ENCODE measurements at regions not wholly inside any gene's neighbourhood (a gene's known extent, or its start where the extent isn't known, plus 50 kb on each side); places are given as distances from the start of the nearest gene placed in this dataset.
A peak's percentile ranks its signal among the peaks of the same experiment; 100 is the strongest.
"Not testable (repeated sequence)": the region's sequence is repeated elsewhere in the genome, so short reads cannot be mapped to it uniquely, and the experiment has no call there.

GRCh38 chr3:75440986-75441385 lies 223.1 kb upstream of the FRG2C start:
- ATAC-seq; H3K9me3 Mint-ChIP-seq; H3K36me3 Mint-ChIP-seq; H3K4me3 Mint-ChIP-seq; DNase-seq (ENCODE audit: low spot score in 2 of 2); H3K4me1 Mint-ChIP-seq; H3K27ac Mint-ChIP-seq: not testable (repeated sequence)

DNA sequence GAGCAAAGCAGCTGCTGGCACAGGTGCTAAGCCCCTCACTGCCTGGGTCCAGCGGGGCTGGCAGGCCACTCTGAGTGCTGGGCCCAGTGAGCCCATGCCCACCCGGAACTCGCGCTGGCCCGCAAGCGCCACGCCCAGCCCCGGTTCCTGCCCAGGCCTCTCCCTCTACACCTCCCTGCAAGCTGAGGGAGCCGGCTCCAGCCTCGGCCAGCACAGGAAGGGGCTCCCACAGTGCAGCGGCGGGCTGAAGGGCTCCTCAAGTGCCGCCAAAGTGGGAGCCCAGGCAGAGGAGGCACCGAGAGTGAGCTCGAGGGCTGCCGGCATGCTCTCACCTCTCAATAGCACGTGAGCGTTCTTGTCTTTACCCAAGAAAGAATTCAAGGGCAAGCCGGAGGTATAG lies 219.5 kb upstream of the FRG2C start:
- H3K4me3 Mint-ChIP-seq: not testable (repeated sequence)

GRCh38 chr3:75445234-75445633 lies 218.9 kb upstream of the FRG2C start:
- H3K9me3 Mint-ChIP-seq; H3K4me1 Mint-ChIP-seq; H3K27ac Mint-ChIP-seq; ATAC-seq; DNase-seq (ENCODE audit: low spot score in 2 of 2); H3K36me3 Mint-ChIP-seq; H3K4me3 Mint-ChIP-seq: not testable (repeated sequence)

More for the DNA sequence above, 219.5 kb upstream of the FRG2C start:
- not testable (repeated sequence) for ATAC-seq; H3K36me3 Mint-ChIP-seq; DNase-seq (ENCODE audit: low spot score in 2 of 2); H3K4me1 Mint-ChIP-seq; H3K27ac Mint-ChIP-seq; H3K9me3 Mint-ChIP-seq

DNA sequence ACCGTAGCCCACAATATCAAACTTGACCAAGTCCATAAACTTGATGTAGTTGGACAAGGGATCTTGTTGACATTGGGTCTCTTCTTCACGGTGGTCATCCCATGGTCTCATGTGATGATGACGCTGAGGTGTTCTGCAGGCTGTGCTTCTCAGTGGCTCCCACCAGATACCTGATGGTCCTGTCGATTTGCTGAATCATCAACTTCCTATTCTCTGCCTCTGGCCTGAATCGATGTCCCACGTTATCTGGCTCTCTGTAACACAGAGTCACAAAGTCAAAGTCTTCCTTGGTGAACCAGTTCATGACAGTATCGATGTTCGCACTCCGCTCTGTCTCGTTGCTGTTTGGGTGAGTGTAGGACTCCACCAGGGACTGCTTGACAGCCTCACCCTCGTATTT lies 217.2 kb upstream of the FRG2C start:
- not testable (repeated sequence) for DNase-seq (ENCODE audit: low spot score in 2 of 2); H3K9me3 Mint-ChIP-seq; H3K27ac Mint-ChIP-seq; ATAC-seq; H3K36me3 Mint-ChIP-seq; H3K4me3 Mint-ChIP-seq; H3K4me1 Mint-ChIP-seq

GRCh38 chr3:75453328-75453727 lies 210.8 kb upstream of the FRG2C start:
- not testable (repeated sequence) for H3K4me3 Mint-ChIP-seq; DNase-seq (ENCODE audit: low spot score in 2 of 2); H3K9me3 Mint-ChIP-seq; H3K27ac Mint-ChIP-seq; H3K36me3 Mint-ChIP-seq; H3K4me1 Mint-ChIP-seq; ATAC-seq

DNA sequence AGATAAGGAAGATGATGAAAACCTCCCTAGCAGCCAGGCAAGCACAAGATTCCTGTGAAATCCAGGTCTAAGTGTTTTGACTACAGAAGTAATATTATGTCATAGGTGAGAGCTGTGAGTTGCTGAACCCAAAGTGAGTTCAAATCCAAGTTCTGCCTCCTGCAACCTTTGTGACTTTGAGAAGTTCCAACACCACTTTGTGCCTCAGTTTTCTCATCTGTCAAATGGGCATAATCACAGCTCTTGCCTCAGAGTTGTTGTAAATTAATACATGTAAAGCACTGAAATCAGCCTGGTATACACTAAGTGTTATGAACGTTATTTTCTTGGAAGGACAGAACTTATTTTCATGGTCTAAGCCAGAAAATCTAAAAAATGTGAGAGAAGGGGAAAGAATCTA lies 210.3 kb upstream of the FRG2C start:
- not testable (repeated sequence) for ATAC-seq; H3K36me3 Mint-ChIP-seq; H3K4me1 Mint-ChIP-seq; H3K27ac Mint-ChIP-seq; H3K4me3 Mint-ChIP-seq; H3K9me3 Mint-ChIP-seq; DNase-seq (ENCODE audit: low spot score in 2 of 2)

GRCh38 chr3:75474530-75474929 lies 189.6 kb upstream of the FRG2C start:
- ATAC-seq; H3K4me3 Mint-ChIP-seq; H3K9me3 Mint-ChIP-seq; H3K4me1 Mint-ChIP-seq; H3K36me3 Mint-ChIP-seq; DNase-seq (ENCODE audit: low spot score in 2 of 2): not testable (repeated sequence)
- peak overlapping the region; percentile 60 for H3K27ac Mint-ChIP-seq

GRCh38 chr3:75496600-75496999 lies 167.5 kb upstream of the FRG2C start:
- ATAC-seq, H3K36me3 Mint-ChIP-seq: not testable (repeated sequence)
- H3K9me3 Mint-ChIP-seq: peaks cover 15% of the 10 kb centered on the region

DNA sequence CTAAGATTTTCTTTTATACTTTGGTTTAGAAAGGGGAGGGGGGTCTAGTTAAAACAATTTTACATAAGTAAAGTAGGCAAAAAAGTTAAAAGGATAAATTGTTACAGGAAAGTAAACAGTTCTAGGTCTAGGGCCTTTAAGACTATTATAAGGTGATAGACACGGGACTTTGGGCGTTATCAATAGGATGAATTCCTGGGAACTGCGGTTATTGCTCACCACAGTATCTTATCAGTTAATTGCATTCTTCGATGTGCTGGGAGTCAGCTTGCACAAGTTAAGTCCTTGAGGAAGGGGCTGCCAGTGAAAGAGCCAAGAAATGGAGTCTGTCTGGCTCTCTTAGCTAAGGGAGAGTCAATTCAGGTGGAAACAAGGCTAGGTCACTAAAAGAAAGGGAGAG lies 163.8 kb upstream of the FRG2C start:
- not testable (repeated sequence) for H3K4me3 Mint-ChIP-seq; H3K27ac Mint-ChIP-seq; H3K36me3 Mint-ChIP-seq; H3K4me1 Mint-ChIP-seq; ATAC-seq; DNase-seq (ENCODE audit: low spot score in 2 of 2)
- peaks cover 16% of the 10 kb centered on the region for H3K9me3 Mint-ChIP-seq

More at GRCh38 chr3:75496600-75496999, 167.5 kb upstream of the FRG2C start:
- H3K27ac Mint-ChIP-seq; DNase-seq (ENCODE audit: low spot score in 2 of 2); H3K4me3 Mint-ChIP-seq; H3K4me1 Mint-ChIP-seq: not testable (repeated sequence)

DNA sequence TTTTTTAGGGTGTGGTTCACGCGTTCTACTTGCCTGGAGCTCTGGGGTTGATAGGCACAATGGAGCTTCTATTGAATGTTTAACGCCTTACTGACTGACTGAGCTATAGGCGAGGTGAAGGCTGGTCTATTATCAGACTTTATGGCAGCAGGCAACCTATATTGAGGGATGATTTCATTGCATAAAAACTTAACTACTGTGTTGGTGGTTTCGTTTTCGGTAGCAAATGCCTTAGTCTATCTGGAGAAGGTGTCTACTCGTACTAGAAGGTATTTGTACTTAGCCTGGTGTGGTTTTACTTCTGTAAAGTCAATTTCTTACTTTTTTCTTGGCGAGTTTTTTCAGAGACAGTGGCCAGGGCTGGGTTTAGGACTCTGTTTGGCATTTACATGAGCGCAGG lies 162.0 kb upstream of the FRG2C start:
- H3K27ac Mint-ChIP-seq; ATAC-seq; DNase-seq (ENCODE audit: low spot score in 2 of 2); H3K4me3 Mint-ChIP-seq; H3K4me1 Mint-ChIP-seq; H3K36me3 Mint-ChIP-seq: not testable (repeated sequence)
- H3K9me3 Mint-ChIP-seq: peaks cover 16% of the 10 kb centered on the region

- H3K36me3 Mint-ChIP-seq; ATAC-seq; H3K4me1 Mint-ChIP-seq; H3K27ac Mint-ChIP-seq; DNase-seq (ENCODE audit: low spot score in 2 of 2); H3K4me3 Mint-ChIP-seq: not testable (repeated sequence)
- peaks cover 16% of the 10 kb centered on the region for H3K9me3 Mint-ChIP-seq
Measured at GRCh38 chr3:75502769-75503756, 161.1 kb upstream of the FRG2C start.

- Mint-ChIP-seq H3K4me1 (no peaks in the 10 kb centered on the region), H3K4me3 (no peak overlapping the region), H3K27ac (no peak overlapping the region), H3K9me3 (peaks cover 18% of the 10 kb centered on the region), H3K36me3 (no peaks in the 10 kb centered on the region)
- DNase-seq (ENCODE audit: low spot score in 2 of 2) (no peak), ATAC-seq (no peak)
Measured at GRCh38 chr3:75506603-75507002, 157.5 kb upstream of the FRG2C start.

DNA sequence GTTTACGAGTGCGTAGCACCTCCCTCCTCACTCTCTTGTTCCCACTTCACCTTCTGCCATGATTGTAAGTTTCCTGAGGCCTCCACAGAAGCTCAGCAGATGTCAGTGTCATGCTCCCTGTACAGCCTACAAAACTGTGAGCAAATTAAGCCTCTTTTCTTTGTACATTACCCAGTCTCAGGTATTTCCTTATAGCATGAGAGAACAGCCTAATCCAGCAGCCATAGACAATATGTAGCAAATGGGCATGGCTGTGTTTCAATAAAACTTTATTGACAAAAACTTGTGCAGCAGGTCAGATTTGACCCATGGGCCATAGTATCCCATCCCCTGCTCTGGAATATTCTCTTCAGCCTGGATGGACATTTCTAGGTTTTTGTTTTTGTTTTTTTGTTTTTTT lies 156.2 kb upstream of the FRG2C start:
- not testable (repeated sequence) for H3K4me1 Mint-ChIP-seq; ATAC-seq; H3K36me3 Mint-ChIP-seq; H3K27ac Mint-ChIP-seq; DNase-seq (ENCODE audit: low spot score in 2 of 2); H3K4me3 Mint-ChIP-seq
- peaks cover 19% of the 10 kb centered on the region for H3K9me3 Mint-ChIP-seq

- not testable (repeated sequence) for H3K4me3 Mint-ChIP-seq; H3K36me3 Mint-ChIP-seq; H3K27ac Mint-ChIP-seq; ATAC-seq; DNase-seq (ENCODE audit: low spot score in 2 of 2); H3K4me1 Mint-ChIP-seq; H3K9me3 Mint-ChIP-seq
Measured at GRCh38 chr3:75527657-75528056, 136.5 kb upstream of the FRG2C start.

DNA sequence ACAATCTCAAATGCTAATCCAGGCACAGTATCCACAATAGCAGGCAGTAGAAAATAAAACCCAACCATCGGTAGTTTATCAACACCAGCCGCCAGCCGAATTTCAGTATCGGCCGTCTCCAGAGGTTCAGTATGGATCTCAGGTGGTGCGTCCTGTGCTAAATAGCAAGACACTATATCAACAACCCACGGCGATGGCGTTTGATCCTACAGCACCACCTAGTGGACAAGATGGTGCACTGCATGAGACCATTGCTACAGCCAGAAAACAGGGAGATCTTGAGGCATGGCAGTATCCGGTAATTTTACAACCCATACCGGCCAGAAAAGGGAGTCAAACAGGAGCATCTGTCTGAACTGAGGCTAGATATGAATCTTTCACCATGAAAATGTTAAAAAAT lies 112.0 kb upstream of the FRG2C start:
- ATAC-seq; H3K36me3 Mint-ChIP-seq; H3K27ac Mint-ChIP-seq; H3K4me3 Mint-ChIP-seq; DNase-seq (ENCODE audit: low spot score in 2 of 2); H3K9me3 Mint-ChIP-seq; H3K4me1 Mint-ChIP-seq: not testable (repeated sequence)

DNA sequence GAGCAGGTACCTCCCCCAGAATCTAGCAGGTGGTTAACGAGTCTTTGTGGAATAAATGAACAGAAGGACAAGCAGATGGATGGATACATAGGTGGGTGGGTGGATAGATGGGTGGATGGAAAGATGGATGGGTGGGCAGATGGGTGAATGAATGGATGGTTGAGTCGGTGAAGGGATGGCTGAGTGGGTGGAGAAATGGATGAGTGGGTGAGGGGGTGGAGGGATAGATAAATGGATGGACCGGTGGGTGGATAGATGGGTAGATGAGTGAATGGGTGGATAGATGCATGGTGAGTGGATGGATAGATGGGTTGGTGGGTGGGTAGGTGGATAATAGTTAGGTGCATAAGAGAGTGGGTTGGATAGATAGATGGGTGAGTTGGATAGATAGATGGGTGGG lies 99.7 kb upstream of the FRG2C start:
- H3K4me3 Mint-ChIP-seq; H3K27ac Mint-ChIP-seq; H3K4me1 Mint-ChIP-seq; ATAC-seq; DNase-seq (ENCODE audit: low spot score in 2 of 2); H3K36me3 Mint-ChIP-seq; H3K9me3 Mint-ChIP-seq: not testable (repeated sequence)

Data from stimulated activated effector memory CD8-positive, alpha-beta T cell treated with anti-CD3 and anti-CD28 coated beads, Interleukin-12 subunit alpha, Interleukin-12 subunit beta, amount 100 ng/mL, for 72 hours (primary cell).